ENCODE measurements at regions not wholly inside any gene's neighbourhood (a gene's known extent, or its start where the extent isn't known, plus 50 kb on each side); places are given as distances from the start of the nearest gene placed in this dataset.

- intact Hi-C loops (cut with DNase I), result no loop called here
- H3K4me1 ChIP-seq, result no peaks in the 10 kb centered on the region
- H3K9me3 ChIP-seq, result peaks cover 0 to 10% (median 0%) of the 10 kb centered on the region in 12 donors
- H3K27ac ChIP-seq, result no peak overlapping the region
- 60 to 74% (median 73%) methylated on average over 3 of the region's 3 CpGs for WGBS, 4 donors
- no peaks in the 10 kb centered on the region for H3K36me3 ChIP-seq
- H3K4me3 ChIP-seq, result no peak overlapping the region
- no peak for DNase-seq
- ATAC-seq, result no peak
- no peak for TF ChIP-seq POLR2A (IDR thresholded peaks at IDR 0.05)
- no peak for TF ChIP-seq CTCF (IDR thresholded peaks at IDR 0.05)
- no peaks in the 10 kb centered on the region for H3K27me3 ChIP-seq
Measured at GRCh38 chr3:105094588-105094987, 272.1 kb upstream of the ALCAM start.

GRCh38 chr3:105096071-105096470 is 270.6 kb upstream of the ALCAM start:
- no peaks in the 10 kb centered on the region for H3K4me1 ChIP-seq
- TF ChIP-seq CTCF (IDR thresholded peaks at IDR 0.05), result no peak
- TF ChIP-seq POLR2A (IDR thresholded peaks at IDR 0.05), result no peak
- no peaks in the 10 kb centered on the region for H3K27me3 ChIP-seq
- H3K9me3 ChIP-seq, result peaks cover 0 to 10% (median 0%) of the 10 kb centered on the region in 12 donors
- DNase-seq (no peak), ATAC-seq (no peak)
- H3K27ac ChIP-seq, result no peak overlapping the region
- no peak overlapping the region for H3K4me3 ChIP-seq
- WGBS, 4 donors, result 69 to 78% (median 76%) methylated on average over 3 of the region's 3 CpGs
- no peaks in the 10 kb centered on the region for H3K36me3 ChIP-seq
- intact Hi-C loops (cut with DNase I), result no loop called here

- DNase-seq (no peak), ATAC-seq (no peak)
- no peak overlapping the region for H3K4me3 ChIP-seq
- peaks cover 0 to 3% (median 0%) of the 10 kb centered on the region in 12 donors for H3K9me3 ChIP-seq
- WGBS, 4 donors, result 68 to 78% (median 77%) methylated on average over 2 of the region's 2 CpGs
- H3K36me3 ChIP-seq, result no peaks in the 10 kb centered on the region
- H3K27me3 ChIP-seq, result peaks cover 0 to 3% (median 0%) of the 10 kb centered on the region in 9 donors
- intact Hi-C loops (cut with DNase I), result no loop called here
- no peak for TF ChIP-seq CTCF (IDR thresholded peaks at IDR 0.05)
- no peak for TF ChIP-seq POLR2A (IDR thresholded peaks at IDR 0.05)
- no peaks in the 10 kb centered on the region for H3K4me1 ChIP-seq
- H3K27ac ChIP-seq, result no peak overlapping the region
Measured at GRCh38 chr3:105101603-105102002, 265.1 kb upstream of the ALCAM start.

GRCh38 chr3:105103139-105103538 is 263.6 kb upstream of the ALCAM start:
- no peaks in the 10 kb centered on the region for H3K4me1 ChIP-seq
- ATAC-seq (no peak), DNase-seq (no peak)
- no peak overlapping the region for H3K27ac ChIP-seq
- H3K9me3 ChIP-seq, result peaks cover 0 to 3% (median 0%) of the 10 kb centered on the region in 12 donors
- H3K36me3 ChIP-seq, result no peaks in the 10 kb centered on the region
- TF ChIP-seq POLR2A (IDR thresholded peaks at IDR 0.05) (no peak), CTCF (IDR thresholded peaks at IDR 0.05) (no peak)
- no peak overlapping the region for H3K4me3 ChIP-seq
- intact Hi-C loops (cut with DNase I), result no loop called here
- 83 to 92% (median 86%) methylated on average over 2 of the region's 2 CpGs for WGBS, 4 donors
- peaks cover 0 to 3% (median 0%) of the 10 kb centered on the region in 9 donors for H3K27me3 ChIP-seq
